Large intestine (tissue), 3 donors: ENCODE measurements at regions not wholly inside any gene's neighbourhood (a gene's known extent, or its start where the extent isn't known, plus 50 kb on each side); places are given as distances from the start of the nearest gene placed in this dataset.

Experiments used
- DNase-seq, 2 donors: peaks; one replicate each; pipeline versions ENCODE4 v3.0.0 to v3.0.0-alpha.2; 2013
- H3K27ac ChIP-seq: one replicate; pipeline ENCODE4 v1.5.1; 2013; ENCODE audit warnings: low read length
- H3K27me3 ChIP-seq: 2 replicates; pipeline ENCODE4 v1.6.1; 2013; ENCODE audit warnings: low read length; ENCODE audit not compliant: control insufficient read depth, insufficient read depth
- H3K36me3 ChIP-seq: 2 replicates; pipeline ENCODE4 v1.6.1; 2013; ENCODE audit warnings: low read length; ENCODE audit not compliant: control insufficient read depth, insufficient read depth
- H3K4me1 ChIP-seq: one replicate; pipeline ENCODE4 v1.6.1; 2013; ENCODE audit warnings: low read length; ENCODE audit not compliant: control insufficient read depth, insufficient read depth
- H3K4me3 ChIP-seq: one replicate; pipeline ENCODE4 v1.5.1; 2013; ENCODE audit warnings: low read length
- H3K9me3 ChIP-seq: one replicate; pipeline ENCODE4 v1.6.1; 2013; ENCODE audit warnings: mild to moderate bottlenecking, low read depth, low read length, moderate library complexity; ENCODE audit not compliant: control insufficient read depth
- WGBS: methylation state at CpG from one replicate; pipeline ENCODE4 v1.1.5; 2013; ENCODE audit warnings: low lambda C conversion rate; ENCODE audit not compliant: insufficient coverage; 5-methylcytosine and 5-hydroxymethylcytosine counted together

GRCh38 chr4:128502818-128503527, 215.4 kb upstream of the PGRMC2 start:
- Histone ChIP-seq H3K9me3 (peaks cover 27% of the 10 kb centered on the region), H3K27me3 (no peaks in the 10 kb centered on the region), H3K4me1 (no peaks in the 10 kb centered on the region), H3K27ac (no peak overlapping the region), H3K4me3 (no peak overlapping the region), H3K36me3 (no peaks in the 10 kb centered on the region)
- WGBS = 38% methylated on average over 1 of the region's 1 CpG
- DNase-seq = peak in 1 of 2 donors; percentile 19

- peaks cover 27% of the 10 kb centered on the region for H3K9me3 ChIP-seq
- no peak overlapping the region for H3K27ac ChIP-seq
- no peak for DNase-seq
- H3K27me3 ChIP-seq = no peaks in the 10 kb centered on the region
- H3K4me1 ChIP-seq = no peaks in the 10 kb centered on the region
- H3K36me3 ChIP-seq = no peaks in the 10 kb centered on the region
- H3K4me3 ChIP-seq = no peak overlapping the region
- no CpG with 5 or more reads among the region's 3 CpGs for WGBS
These were observed 213.6 kb upstream of the PGRMC2 start for GRCh38 chr4:128501239-128501638.

GRCh38 chr4:128488055-128488705, 200.6 kb upstream of the PGRMC2 start:
- no peak overlapping the region for H3K4me3 ChIP-seq
- H3K4me1 ChIP-seq = no peaks in the 10 kb centered on the region
- WGBS = no CpG with 5 or more reads among the region's 3 CpGs
- H3K9me3 ChIP-seq = no peaks in the 10 kb centered on the region
- no peak for DNase-seq
- no peaks in the 10 kb centered on the region for H3K27me3 ChIP-seq
- no peaks in the 10 kb centered on the region for H3K36me3 ChIP-seq
- H3K27ac ChIP-seq = no peak overlapping the region

GRCh38 chr4:128484896-128485295, 197.3 kb upstream of the PGRMC2 start:
- Histone ChIP-seq H3K4me1 (no peaks in the 10 kb centered on the region), H3K36me3 (no peaks in the 10 kb centered on the region), H3K9me3 (no peaks in the 10 kb centered on the region), H3K27ac (no peak overlapping the region), H3K4me3 (no peak overlapping the region), H3K27me3 (no peaks in the 10 kb centered on the region)
- no peak for DNase-seq

- H3K27me3 ChIP-seq = no peaks in the 10 kb centered on the region
- 100% methylated on average over 2 of the region's 2 CpGs for WGBS
- H3K27ac ChIP-seq = no peak overlapping the region
- H3K4me1 ChIP-seq = no peaks in the 10 kb centered on the region
- no peak for DNase-seq
- H3K4me3 ChIP-seq = no peak overlapping the region
- H3K9me3 ChIP-seq = no peaks in the 10 kb centered on the region
- H3K36me3 ChIP-seq = no peaks in the 10 kb centered on the region
These were observed 196.2 kb upstream of the PGRMC2 start for GRCh38 chr4:128483816-128484215.

GRCh38 chr4:128483041-128483440, 195.4 kb upstream of the PGRMC2 start:
- H3K9me3 ChIP-seq = no peaks in the 10 kb centered on the region
- H3K36me3 ChIP-seq = no peaks in the 10 kb centered on the region
- WGBS = no CpG with 5 or more reads among the region's 2 CpGs
- DNase-seq = no peak
- H3K4me1 ChIP-seq = no peaks in the 10 kb centered on the region
- no peak overlapping the region for H3K4me3 ChIP-seq
- H3K27me3 ChIP-seq = no peaks in the 10 kb centered on the region
- H3K27ac ChIP-seq = no peak overlapping the region

GRCh38 chr4:128481752-128482480, 194.3 kb upstream of the PGRMC2 start:
- Histone ChIP-seq H3K27ac (no peak overlapping the region), H3K9me3 (no peaks in the 10 kb centered on the region), H3K4me3 (no peak overlapping the region), H3K36me3 (no peaks in the 10 kb centered on the region), H3K4me1 (no peaks in the 10 kb centered on the region), H3K27me3 (no peaks in the 10 kb centered on the region)
- DNase-seq = no peak
- no CpG with 5 or more reads among the region's 1 CpG for WGBS

- Histone ChIP-seq H3K4me3 (no peak overlapping the region), H3K36me3 (no peaks in the 10 kb centered on the region), H3K4me1 (no peaks in the 10 kb centered on the region), H3K27me3 (no peaks in the 10 kb centered on the region), H3K27ac (no peak overlapping the region), H3K9me3 (no peaks in the 10 kb centered on the region)
- DNase-seq = no peak
- 100% methylated on average over 1 of the region's 1 CpG for WGBS
These were observed 193.3 kb upstream of the PGRMC2 start for GRCh38 chr4:128480945-128481344.

- Histone ChIP-seq H3K4me1 (no peaks in the 10 kb centered on the region), H3K9me3 (no peaks in the 10 kb centered on the region), H3K36me3 (no peaks in the 10 kb centered on the region), H3K27me3 (no peaks in the 10 kb centered on the region), H3K27ac (no peak overlapping the region), H3K4me3 (no peak overlapping the region)
- no peak for DNase-seq
- no CpG with 5 or more reads among the region's 4 CpGs for WGBS
These were observed 189.9 kb upstream of the PGRMC2 start for GRCh38 chr4:128477540-128477939.

GRCh38 chr4:128475597-128475996, 188.0 kb upstream of the PGRMC2 start:
- H3K4me1 ChIP-seq = no peaks in the 10 kb centered on the region
- no peak overlapping the region for H3K27ac ChIP-seq
- no peak overlapping the region for H3K4me3 ChIP-seq
- H3K27me3 ChIP-seq = no peaks in the 10 kb centered on the region
- no peak for DNase-seq
- no peaks in the 10 kb centered on the region for H3K9me3 ChIP-seq
- H3K36me3 ChIP-seq = no peaks in the 10 kb centered on the region
- no CpG with 5 or more reads among the region's 1 CpG for WGBS
